Fibroblast of pulmonary artery (primary cell): ENCODE measurements at regions not wholly inside any gene's neighbourhood (a gene's known extent, or its start where the extent isn't known, plus 50 kb on each side); places are given as distances from the start of the nearest gene placed in this dataset.

ENCODE experiments used
- DNase-seq: peaks from one replicate; pipeline ENCODE4 v3.0.0-alpha.2; 2010; ENCODE audit warnings: low read depth
- H3K4me3 ChIP-seq: replicated peaks from 2 replicates; pipeline ENCODE4 v1.5.1; 2011; ENCODE audit warnings: low read depth, mild to moderate bottlenecking, control low read depth, low read length, moderate library complexity
- CTCF ChIP-seq: IDR thresholded peaks from 2 replicates; pipeline ENCODE4 v1.5.1; 2011; ENCODE audit warnings: mild to moderate bottlenecking, control low read depth, low read length, inconsistent platforms; ENCODE audit errors: missing control alignments

GRCh38 chr3:148319161-148319915 is 378.4 kb upstream of the AGTR1 start:
- peak; percentile 68 for DNase-seq
- H3K4me3 ChIP-seq: peak overlapping the region; percentile 10
- no peak for TF ChIP-seq CTCF

DNA sequence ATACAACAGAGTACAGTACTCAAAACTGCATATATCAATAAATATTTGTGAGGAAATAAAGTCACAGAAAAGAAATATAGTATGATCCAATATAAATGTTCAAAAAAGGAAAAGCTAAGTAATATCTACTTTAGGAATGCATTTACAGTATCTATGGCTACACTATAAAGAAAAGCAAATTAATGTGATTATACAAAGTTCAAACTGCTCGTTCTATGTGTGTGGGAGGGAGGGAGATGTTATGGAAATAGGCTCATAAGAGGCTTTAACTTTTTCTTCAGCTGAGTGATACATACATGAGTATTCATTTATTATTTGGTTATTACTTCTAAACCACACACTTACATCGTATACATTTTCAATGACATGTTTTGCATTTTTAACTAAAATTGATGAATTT is 377.7 kb upstream of the AGTR1 start:
- DNase-seq: no peak
- TF ChIP-seq CTCF: no peak
- no peak overlapping the region for H3K4me3 ChIP-seq

DNA sequence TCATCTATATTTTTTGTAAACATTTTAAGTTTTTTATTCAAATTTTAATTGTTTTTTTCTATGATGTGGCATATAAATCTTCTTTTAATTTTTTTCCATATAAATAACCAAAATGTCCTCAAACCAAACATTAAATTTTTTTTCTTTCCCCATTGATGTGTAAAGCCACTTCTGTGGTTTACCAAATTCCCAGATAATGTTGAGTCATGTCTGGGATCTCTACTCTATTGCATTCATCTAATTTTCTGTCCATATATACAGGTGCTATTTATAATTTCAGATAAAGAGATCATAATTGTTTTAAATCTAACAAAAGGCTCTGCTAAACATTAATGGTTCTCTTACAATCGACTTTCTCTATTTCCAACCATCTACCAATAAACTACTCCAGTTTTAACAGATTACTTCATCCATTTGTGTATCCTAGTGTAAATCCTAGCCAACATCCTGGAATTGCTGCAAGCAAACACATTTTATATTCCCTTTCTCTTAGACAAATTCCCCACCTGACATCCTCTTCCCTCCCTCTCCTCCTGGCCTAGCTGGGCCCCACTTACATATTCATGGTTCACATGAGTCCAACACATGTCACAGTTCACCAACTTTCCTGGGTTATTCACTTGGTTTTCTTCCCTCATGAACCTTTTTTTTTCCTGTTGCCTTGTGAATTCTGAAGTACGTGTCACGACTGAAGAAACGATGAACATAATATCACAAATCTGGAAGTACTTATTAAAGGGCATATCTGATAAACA is 368.0 kb upstream of the AGTR1 start:
- no peak for TF ChIP-seq CTCF
- DNase-seq: no peak
- H3K4me3 ChIP-seq: no peak overlapping the region

DNA sequence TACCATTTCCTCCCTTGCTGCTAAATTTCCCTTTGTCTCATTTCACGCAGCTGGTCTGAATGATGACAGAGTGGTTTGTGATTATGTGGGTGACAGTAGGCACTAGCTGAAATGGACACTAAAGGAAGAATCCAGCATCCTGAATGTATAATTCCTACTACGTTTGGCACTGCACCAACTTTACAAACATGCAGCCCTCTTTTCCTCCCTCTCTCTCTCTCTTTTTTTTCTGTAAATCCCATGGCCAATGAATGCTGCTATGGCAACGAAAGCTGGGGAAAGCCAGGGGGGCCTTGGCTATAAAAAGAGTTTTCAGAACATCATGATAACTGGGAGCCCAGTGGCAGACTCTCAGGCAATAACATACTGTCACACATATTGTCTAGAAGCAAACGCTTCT is 367.2 kb upstream of the AGTR1 start:
- no peak overlapping the region for H3K4me3 ChIP-seq
- TF ChIP-seq CTCF: no peak
- DNase-seq: no peak

GRCh38 chr3:148331081-148331846 is 366.4 kb upstream of the AGTR1 start:
- H3K4me3 ChIP-seq: no peak overlapping the region
- no peak for TF ChIP-seq CTCF

DNA sequence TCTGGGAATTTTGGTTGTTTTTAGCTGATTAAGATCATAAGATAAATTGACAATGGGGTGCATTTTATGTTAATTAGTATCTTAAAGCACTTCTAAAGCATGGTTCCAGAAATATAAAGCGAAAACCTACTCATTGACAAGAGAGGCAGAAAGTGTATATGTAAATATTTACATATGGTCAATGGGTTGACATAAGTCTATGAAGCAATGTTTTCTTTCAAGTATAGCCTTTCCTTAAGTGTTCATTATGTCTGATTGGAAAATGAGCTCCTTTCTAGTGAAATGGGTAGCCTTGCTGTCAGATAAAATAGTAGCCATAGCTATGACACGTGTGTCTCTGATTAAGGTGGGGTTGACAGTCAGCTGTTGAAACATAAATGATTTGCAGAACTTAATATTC is 365.2 kb upstream of the AGTR1 start:
- TF ChIP-seq CTCF: no peak

More at GRCh38 chr3:148331081-148331846, 366.4 kb upstream of the AGTR1 start:
- DNase-seq: no peak

More for the DNA sequence above, 365.2 kb upstream of the AGTR1 start:
- no peak overlapping the region for H3K4me3 ChIP-seq
- DNase-seq: no peak
